ENCODE measurements at regions not wholly inside any gene's neighbourhood (a gene's known extent, or its start where the extent isn't known, plus 50 kb on each side); places are given as distances from the start of the nearest gene placed in this dataset.

DNA sequence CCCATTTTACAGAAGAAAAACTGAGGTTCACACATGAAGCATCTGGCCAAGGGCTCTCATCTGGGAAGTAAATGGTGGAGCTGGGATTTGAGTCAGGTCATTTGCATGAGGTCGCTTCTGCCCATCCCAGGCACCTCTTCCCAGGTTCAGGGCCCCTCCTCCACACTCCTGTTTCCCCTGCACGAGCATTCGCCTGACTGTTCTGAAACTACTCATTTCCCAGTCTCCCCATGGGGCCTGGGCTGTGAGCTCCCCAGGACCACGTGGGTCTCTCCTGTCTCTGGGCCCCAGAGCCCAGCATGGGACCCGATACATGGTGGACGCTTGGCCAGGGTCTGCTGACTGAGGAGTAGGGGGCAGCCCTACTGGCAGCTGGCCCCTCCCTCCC lies 360.8 kb downstream of the MATN1 start:
- TF ChIP-seq SP1 (IDR thresholded peaks at IDR 0.05; ENCODE audit: low read depth) (no peak), POLR2A (IDR thresholded peaks at IDR 0.05; ENCODE audit: borderline replicate concordance, extremely low read depth, insufficient read depth, insufficient read length) (no peak), ZNF274 (IDR thresholded peaks at IDR 0.05; ENCODE audit: low read depth, low read length) (no peak), CEBPB (IDR thresholded peaks at IDR 0.05; ENCODE audit: low read depth) (no peak)
- TF ChIP-seq, protein P1, sequence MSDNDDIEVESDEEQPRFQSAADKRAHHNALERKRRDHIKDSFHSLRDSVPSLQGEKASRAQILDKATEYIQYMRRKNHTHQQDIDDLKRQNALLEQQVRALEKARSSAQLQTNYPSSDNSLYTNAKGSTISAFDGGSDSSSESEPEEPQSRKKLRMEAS (IDR thresholded peaks at IDR 0.05), result no peak

Measured in HCT116 (cell line).